WTC11 (cell line): ENCODE measurements at regions not wholly inside any gene's neighbourhood (a gene's known extent, or its start where the extent isn't known, plus 50 kb on each side); places are given as distances from the start of the nearest gene placed in this dataset.

Source experiments
- ATAC-seq: fragments of 200-7000 bp; cut with Tn5 transposase; 2 replicates; pipeline ENCODE4 v1.10.0; 2021; ENCODE audit warnings: mild to moderate bottlenecking, moderate library complexity
- CTCF ChIA-PET: fragments of 300-600 bp; sonication (Branson Sonifier 250); formaldehyde crosslinking; loops from one replicate; lab custom pipeline; 2021; ENCODE audit warnings: antibody characterized with exemption; lab: Charles Lee
- POLR2A ChIA-PET: fragments of 350-600 bp; sonication (Branson Sonifier 250); formaldehyde crosslinking; loops from one replicate; lab custom pipeline; 2021; ENCODE audit warnings: antibody characterized with exemption; lab: Charles Lee
- DNase-seq: peaks from one replicate; pipeline ENCODE4 v3.0.0; 2021; ENCODE audit warnings: low spot score
- H3K27ac Mint-ChIP-seq: 2 replicates; pipeline ENCODE4 v1.8.0; 2021; ENCODE audit warnings: mixed read lengths
- H3K27me3 Mint-ChIP-seq: 2 replicates; pipeline ENCODE4 v1.8.0; 2021; ENCODE audit warnings: low read depth, mild to moderate bottlenecking, moderate library complexity, mixed read lengths
- H3K36me3 Mint-ChIP-seq: 2 replicates; pipeline ENCODE4 v1.8.0; 2021; ENCODE audit warnings: mixed read lengths
- H3K4me1 Mint-ChIP-seq: 2 replicates; pipeline ENCODE4 v1.8.0; 2022; ENCODE audit warnings: mixed read lengths
- H3K4me3 Mint-ChIP-seq: 2 replicates; pipeline ENCODE4 v1.8.0; 2021; ENCODE audit warnings: mild to moderate bottlenecking, moderate library complexity, mixed read lengths
- H3K9me3 Mint-ChIP-seq: 2 replicates; pipeline ENCODE4 v1.8.0; 2021; ENCODE audit warnings: mixed read lengths
- ATF1 ChIP-seq: sonication (generic); formaldehyde crosslinking; IDR thresholded peaks from 2 replicates; pipeline ENCODE4 v1.8.1; 2023; ENCODE audit warnings: mild to moderate bottlenecking, moderate library complexity, missing genetic modification reagents
- CREB1 ChIP-seq: sonication (generic); formaldehyde crosslinking; IDR thresholded peaks from 2 replicates; pipeline ENCODE4 v1.8.0; 2023; ENCODE audit warnings: mild to moderate bottlenecking, missing genetic modification reagents
- ESRRA ChIP-seq: sonication (generic); formaldehyde crosslinking; IDR thresholded peaks from 2 replicates; pipeline ENCODE4 v1.8.1; 2022; ENCODE audit warnings: mild to moderate bottlenecking, missing genetic modification reagents, borderline replicate concordance
- ETV6 ChIP-seq: sonication (generic); formaldehyde crosslinking; IDR thresholded peaks from 2 replicates; pipeline ENCODE4 v1.8.1; 2022; ENCODE audit warnings: mild to moderate bottlenecking, missing genetic modification reagents
- FOXK1 ChIP-seq: sonication (generic); formaldehyde crosslinking; IDR thresholded peaks from 2 replicates; pipeline ENCODE4 v1.8.0; 2022; ENCODE audit warnings: mild to moderate bottlenecking, moderate library complexity, missing genetic modification reagents
- IRF2 ChIP-seq: sonication (generic); formaldehyde crosslinking; IDR thresholded peaks from 2 replicates; pipeline ENCODE4 v1.8.0; 2022; ENCODE audit warnings: low read depth, missing genetic modification reagents, borderline replicate concordance
- JAZF1 ChIP-seq: fragments of 250-450 bp; sonication (Bioruptor Pico); IDR thresholded peaks from 2 replicates; pipeline ENCODE4 v1.9.0; 2021; ENCODE audit warnings: moderate library complexity, mild to moderate bottlenecking, inconsistent platforms
- NR3C1 ChIP-seq: sonication (generic); formaldehyde crosslinking; conservative IDR thresholded peaks from 2 replicates; pipeline ENCODE4 v1.8.1; 2023; ENCODE audit warnings: low read depth, mild to moderate bottlenecking, missing genetic modification reagents
- OVOL2 ChIP-seq: fragments of 250-450 bp; sonication (Bioruptor Pico); IDR thresholded peaks from 2 replicates; pipeline ENCODE4 v1.9.0; 2021; ENCODE audit warnings: mild to moderate bottlenecking, borderline replicate concordance
- SMAD4 ChIP-seq: sonication (generic); formaldehyde crosslinking; IDR thresholded peaks from 2 replicates; pipeline ENCODE4 v1.8.0; 2022; ENCODE audit warnings: mild to moderate bottlenecking, missing genetic modification reagents
- TEAD1 ChIP-seq: sonication (generic); formaldehyde crosslinking; IDR thresholded peaks from 2 replicates; pipeline ENCODE4 v1.8.0; 2022; ENCODE audit warnings: mild to moderate bottlenecking, missing genetic modification reagents
- USF1 ChIP-seq: sonication (generic); formaldehyde crosslinking; IDR thresholded peaks from 2 replicates; pipeline ENCODE4 v1.8.0; 2022; ENCODE audit warnings: mild to moderate bottlenecking, missing genetic modification reagents
- ZNF263 ChIP-seq: sonication (generic); formaldehyde crosslinking; IDR thresholded peaks from 2 replicates; pipeline ENCODE4 v1.8.1; 2022; ENCODE audit warnings: low read depth, mild to moderate bottlenecking, moderate library complexity, missing genetic modification reagents
- ZNF532 ChIP-seq: fragments of 250-450 bp; sonication (Bioruptor Pico); IDR thresholded peaks from 2 replicates; pipeline ENCODE4 v1.9.0; 2021; ENCODE audit warnings: mild to moderate bottlenecking, borderline replicate concordance
- ZSCAN18 ChIP-seq: fragments of 250-450 bp; sonication (Bioruptor Pico); IDR thresholded peaks from 2 replicates; pipeline ENCODE4 v2.1.2; 2022; ENCODE audit warnings: mild to moderate bottlenecking, moderate library complexity
- TF ChIP-seq, protein P1 (sequence below): sonication (generic); formaldehyde crosslinking; IDR thresholded peaks from 2 replicates; pipeline ENCODE4 v1.8.1; 2023; ENCODE audit warnings: mild to moderate bottlenecking, moderate library complexity, missing genetic modification reagents
- TF ChIP-seq, protein P2 (sequence below): sonication (generic); formaldehyde crosslinking; IDR thresholded peaks from 2 replicates; pipeline ENCODE4 v1.8.1; 2023; ENCODE audit warnings: mild to moderate bottlenecking, missing genetic modification reagents
- TF ChIP-seq, protein P3 (sequence below): sonication (generic); formaldehyde crosslinking; IDR thresholded peaks from 2 replicates; pipeline ENCODE4 v1.8.0; 2023; ENCODE audit warnings: missing genetic modification reagents

DNA sequence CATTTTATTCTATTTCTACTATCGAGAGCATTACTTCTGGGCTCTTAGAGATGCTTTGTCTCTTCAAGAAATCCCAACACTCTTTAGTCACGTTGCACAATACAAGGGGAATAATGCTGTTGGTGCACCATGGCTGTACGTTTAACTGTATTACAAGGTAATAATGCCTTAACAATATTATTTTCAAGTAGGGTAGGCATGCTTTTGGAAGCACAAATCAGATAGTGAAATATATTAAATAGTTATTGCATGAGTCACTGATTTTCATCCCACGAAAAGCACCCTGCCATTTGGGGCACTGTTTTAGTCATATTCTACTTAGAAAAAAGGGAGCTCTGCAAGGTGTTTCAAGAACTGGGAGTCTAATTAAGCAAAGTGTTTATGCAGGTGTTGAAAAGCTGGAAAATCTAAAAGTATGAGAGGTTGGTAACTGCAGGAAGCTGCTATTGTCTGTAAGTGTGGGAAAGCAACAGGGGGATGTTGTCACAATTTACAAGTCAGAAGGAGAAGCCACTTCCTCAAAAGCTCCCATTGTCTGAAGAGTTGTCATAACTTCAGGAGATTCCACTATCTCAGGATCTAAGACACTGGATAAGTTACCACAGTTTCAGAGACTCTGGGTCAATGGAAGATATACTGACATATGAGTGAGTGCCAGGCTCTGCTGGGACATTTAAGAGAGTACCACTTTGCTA lies 218.2 kb downstream of the JRKL start (continued):
- TF ChIP-seq ETV6 (CRISPR knock-in tag) (peak; percentile 66), TEAD1 (CRISPR knock-in tag) (peak; percentile 61; the same call in 1 of the 2 replicates), FOXK1 (CRISPR knock-in tag) (no peak), JAZF1 (CRISPR knock-in tag) (no peak), OVOL2 (no peak), SMAD4 (CRISPR knock-in tag) (no peak), NR3C1 (CRISPR knock-in tag) (no peak), ZSCAN18 (no peak), ZNF532 (no peak)

GRCh38 chr11:96614101-96614500 lies 224.3 kb downstream of the JRKL start:
- DNase-seq (no peak), ATAC-seq (no peak)
- H3K36me3 Mint-ChIP-seq: peaks cover 28% of the 10 kb centered on the region
- H3K27ac Mint-ChIP-seq: no peak overlapping the region
- peaks cover 23% of the 10 kb centered on the region for H3K4me1 Mint-ChIP-seq
- no peak overlapping the region for H3K4me3 Mint-ChIP-seq
- CTCF ChIA-PET: no interaction called here
- peaks cover 30% of the 10 kb centered on the region for H3K9me3 Mint-ChIP-seq
- POLR2A ChIA-PET: no interaction called here
- TF ChIP-seq, protein P1, sequence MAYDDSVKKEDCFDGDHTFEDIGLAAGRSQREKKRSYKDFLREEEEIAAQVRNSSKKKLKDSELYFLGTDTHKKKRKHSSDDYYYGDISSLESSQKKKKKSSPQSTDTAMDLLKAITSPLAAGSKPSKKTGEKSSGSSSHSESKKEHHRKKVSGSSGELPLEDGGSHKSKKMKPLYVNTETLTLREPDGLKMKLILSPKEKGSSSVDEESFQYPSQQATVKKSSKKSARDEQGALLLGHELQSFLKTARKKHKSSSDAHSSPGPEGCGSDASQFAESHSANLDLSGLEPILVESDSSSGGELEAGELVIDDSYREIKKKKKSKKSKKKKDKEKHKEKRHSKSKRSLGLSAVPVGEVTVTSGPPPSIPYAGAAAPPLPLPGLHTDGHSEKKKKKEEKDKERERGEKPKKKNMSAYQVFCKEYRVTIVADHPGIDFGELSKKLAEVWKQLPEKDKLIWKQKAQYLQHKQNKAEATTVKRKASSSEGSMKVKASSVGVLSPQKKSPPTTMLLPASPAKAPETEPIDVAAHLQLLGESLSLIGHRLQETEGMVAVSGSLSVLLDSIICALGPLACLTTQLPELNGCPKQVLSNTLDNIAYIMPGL: no peak
- TF ChIP-seq, protein P2, sequence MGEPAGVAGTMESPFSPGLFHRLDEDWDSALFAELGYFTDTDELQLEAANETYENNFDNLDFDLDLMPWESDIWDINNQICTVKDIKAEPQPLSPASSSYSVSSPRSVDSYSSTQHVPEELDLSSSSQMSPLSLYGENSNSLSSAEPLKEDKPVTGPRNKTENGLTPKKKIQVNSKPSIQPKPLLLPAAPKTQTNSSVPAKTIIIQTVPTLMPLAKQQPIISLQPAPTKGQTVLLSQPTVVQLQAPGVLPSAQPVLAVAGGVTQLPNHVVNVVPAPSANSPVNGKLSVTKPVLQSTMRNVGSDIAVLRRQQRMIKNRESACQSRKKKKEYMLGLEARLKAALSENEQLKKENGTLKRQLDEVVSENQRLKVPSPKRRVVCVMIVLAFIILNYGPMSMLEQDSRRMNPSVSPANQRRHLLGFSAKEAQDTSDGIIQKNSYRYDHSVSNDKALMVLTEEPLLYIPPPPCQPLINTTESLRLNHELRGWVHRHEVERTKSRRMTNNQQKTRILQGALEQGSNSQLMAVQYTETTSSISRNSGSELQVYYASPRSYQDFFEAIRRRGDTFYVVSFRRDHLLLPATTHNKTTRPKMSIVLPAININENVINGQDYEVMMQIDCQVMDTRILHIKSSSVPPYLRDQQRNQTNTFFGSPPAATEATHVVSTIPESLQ (CRISPR knock-in tag): no peak
- TF ChIP-seq ESRRA (CRISPR knock-in tag) (no peak), ATF1 (CRISPR knock-in tag) (no peak), USF1 (no peak), CREB1 (CRISPR knock-in tag) (no peak), IRF2 (CRISPR knock-in tag) (no peak), ZNF263 (no peak)
- TF ChIP-seq, protein P3, sequence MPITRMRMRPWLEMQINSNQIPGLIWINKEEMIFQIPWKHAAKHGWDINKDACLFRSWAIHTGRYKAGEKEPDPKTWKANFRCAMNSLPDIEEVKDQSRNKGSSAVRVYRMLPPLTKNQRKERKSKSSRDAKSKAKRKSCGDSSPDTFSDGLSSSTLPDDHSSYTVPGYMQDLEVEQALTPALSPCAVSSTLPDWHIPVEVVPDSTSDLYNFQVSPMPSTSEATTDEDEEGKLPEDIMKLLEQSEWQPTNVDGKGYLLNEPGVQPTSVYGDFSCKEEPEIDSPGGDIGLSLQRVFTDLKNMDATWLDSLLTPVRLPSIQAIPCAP: no peak
- peaks cover 78% of the 10 kb centered on the region for H3K27me3 Mint-ChIP-seq
